IMR-90 (cell line): ENCODE measurements at regions not wholly inside any gene's neighbourhood (a gene's known extent, or its start where the extent isn't known, plus 50 kb on each side); places are given as distances from the start of the nearest gene placed in this dataset.

ENCODE experiments used
- ATAC-seq: fragments of 200-7000 bp; cut with Tn5 transposase; 2 replicates; pipeline ENCODE4 v1.9.1; 2020; ENCODE audit warnings: low read depth, mild to moderate bottlenecking, moderate library complexity
- BruUV-seq: library from RNA; stranded (reverse); fragments of 400-500 nt; replicated peaks from 2 replicates; lab custom pipeline; 2021; lab: Mats Ljungman, UMichigan
- CTCF ChIA-PET: fragments of 300-600 bp; formaldehyde crosslinking; extraction: SDS; loops from one replicate; lab custom pipeline; 2021; ENCODE audit warnings: antibody characterized with exemption; lab: Yijun Ruan, JAX
- POLR2A ChIA-PET: fragments of 300-600 bp; sonication (Branson Sonifier 250); formaldehyde crosslinking; loops from one replicate; lab custom pipeline; 2022; ENCODE audit warnings: antibody characterized with exemption; ENCODE audit not compliant: unreplicated experiment; lab: Charles Lee
- DNase-seq: peaks from one replicate; pipeline ENCODE4 v3.0.0; 2013
- H2AFZ ChIP-seq: replicated peaks from 2 replicates; pipeline ENCODE3; 2013; ENCODE audit warnings: low read length, mild to moderate bottlenecking; ENCODE audit not compliant: poor library complexity
- H2AK5ac ChIP-seq: 2 replicates; pipeline ENCODE4 v1.6.1; 2013; ENCODE audit warnings: low read depth, low read length, inconsistent platforms
- H2AK9ac ChIP-seq: replicated peaks from 2 replicates; pipeline ENCODE3; 2013; ENCODE audit warnings: mild to moderate bottlenecking, low read depth, low read length, moderate library complexity; ENCODE audit not compliant: poor library complexity
- H2BK120ac ChIP-seq: 2 replicates; pipeline ENCODE4 v1.6.1; 2013; ENCODE audit warnings: low read depth, low read length, inconsistent platforms
- H2BK15ac ChIP-seq: 3 replicates; pipeline ENCODE4 v1.6.1; 2013; ENCODE audit warnings: low read depth, low read length, inconsistent platforms
- H2BK20ac ChIP-seq: 2 replicates; pipeline ENCODE4 v1.6.1; 2013; ENCODE audit warnings: low read depth, mild to moderate bottlenecking, inconsistent platforms, low read length, moderate library complexity
- H2BK5ac ChIP-seq: 2 replicates; pipeline ENCODE4 v1.6.1; 2013; ENCODE audit warnings: mild to moderate bottlenecking, low read depth, low read length, inconsistent platforms; ENCODE audit not compliant: poor library complexity, severe bottlenecking
- H3K14ac ChIP-seq: replicated peaks from 2 replicates; pipeline ENCODE4 v1.6.1; 2013; ENCODE audit warnings: low read depth, low read length, inconsistent platforms
- H3K18ac ChIP-seq: 2 replicates; pipeline ENCODE4 v1.6.1; 2013; ENCODE audit warnings: low read depth, low read length, control low read depth
- H3K23ac ChIP-seq: 2 replicates; pipeline ENCODE4 v1.6.1; 2013; ENCODE audit warnings: low read depth, low read length, inconsistent platforms
- H3K27ac ChIP-seq: 2 replicates; pipeline ENCODE4 v1.5.1; 2013; ENCODE audit warnings: mild to moderate bottlenecking, control low read depth, low read length; ENCODE audit not compliant: insufficient read depth
- H3K27me3 ChIP-seq: 2 replicates; pipeline ENCODE4 v1.6.1; 2013; ENCODE audit warnings: low read length; ENCODE audit not compliant: control insufficient read depth, insufficient read depth
- H3K36me3 ChIP-seq: 2 replicates; pipeline ENCODE4 v1.6.1; 2013; ENCODE audit warnings: low read length, mixed read lengths; ENCODE audit not compliant: control insufficient read depth, insufficient read depth
- H3K4ac ChIP-seq: 2 replicates; pipeline ENCODE4 v1.6.1; 2013; ENCODE audit warnings: low read depth, low read length, inconsistent platforms
- H3K4me1 ChIP-seq: 2 replicates; pipeline ENCODE4 v1.6.1; 2013; ENCODE audit warnings: low read length, mixed read lengths; ENCODE audit not compliant: control insufficient read depth, insufficient read depth
- H3K4me2 ChIP-seq: 2 replicates; pipeline ENCODE4 v1.6.1; 2013; ENCODE audit warnings: low read depth, mild to moderate bottlenecking, control low read depth, low read length, moderate library complexity
- H3K4me3 ChIP-seq: 2 replicates; pipeline ENCODE4 v1.5.1; 2013; ENCODE audit warnings: low read depth, mild to moderate bottlenecking, control low read depth, low read length, moderate library complexity; ENCODE audit not compliant: insufficient read depth
- H3K56ac ChIP-seq: 2 replicates; pipeline ENCODE4 v1.6.1; 2013; ENCODE audit warnings: low read length, inconsistent platforms; ENCODE audit not compliant: insufficient read depth; ENCODE audit errors: extremely low read depth
- H3K79me1 ChIP-seq, 2 experiments: 2 replicates each; pipeline ENCODE4 v1.6.1; 2013; ENCODE audit warnings: low read length in 2 of 2, inconsistent platforms in 1 of 2, low read depth in 1 of 2
- H3K9ac ChIP-seq: 2 replicates; pipeline ENCODE4 v1.6.1; 2013; ENCODE audit warnings: low read depth, low read length, control low read depth
- H3K9me1 ChIP-seq: 2 replicates; pipeline ENCODE4 v1.6.1; 2013; ENCODE audit warnings: low read length, inconsistent platforms; ENCODE audit not compliant: insufficient read depth
- H3K9me3 ChIP-seq: 2 replicates; pipeline ENCODE4 v1.6.1; 2013; ENCODE audit warnings: low read length; ENCODE audit not compliant: control insufficient read depth, insufficient read depth
- H4K20me1 ChIP-seq: 2 replicates; pipeline ENCODE4 v1.6.1; 2013; ENCODE audit warnings: low read length, inconsistent platforms; ENCODE audit not compliant: insufficient read depth
- H4K5ac ChIP-seq: 2 replicates; pipeline ENCODE4 v1.6.1; 2013; ENCODE audit warnings: mild to moderate bottlenecking, low read depth, low read length, control low read depth
- H4K8ac ChIP-seq, 2 experiments: 2 replicates each; pipeline ENCODE4 v1.6.1; 2013; ENCODE audit warnings: low read depth in 2 of 2, low read length in 2 of 2, control low read depth in 1 of 2, inconsistent platforms in 1 of 2
- H4K91ac ChIP-seq: 2 replicates; pipeline ENCODE4 v1.6.1; 2013; ENCODE audit warnings: low read depth, low read length, inconsistent platforms; ENCODE audit not compliant: insufficient read depth
- CEBPB ChIP-seq: IDR thresholded peaks from 2 replicates; pipeline ENCODE4 v1.6.1; 2012; ENCODE audit warnings: low read depth, low read length, improper control_type of control experiment
- CHD1 ChIP-seq: IDR thresholded peaks from 2 replicates; pipeline ENCODE4 v1.6.1; 2012; ENCODE audit warnings: low read depth, low read length, improper control_type of control experiment
- FOS ChIP-seq: fragments of 150-350 bp; IDR thresholded peaks from 2 replicates; pipeline ENCODE4 v1.6.1; 2016; ENCODE audit warnings: low read depth, low read length
- MAFK ChIP-seq: IDR thresholded peaks from 2 replicates; pipeline ENCODE4 v1.6.1; 2012; ENCODE audit warnings: low read depth, low read length, improper control_type of control experiment
- MAZ ChIP-seq: IDR thresholded peaks from 2 replicates; pipeline ENCODE4 v1.6.1; 2012; ENCODE audit warnings: low read depth, mild to moderate bottlenecking, low read length, improper control_type of control experiment, moderate library complexity, borderline replicate concordance
- MXI1 ChIP-seq: IDR thresholded peaks from 2 replicates; pipeline ENCODE4 v1.6.1; 2012; ENCODE audit warnings: low read depth, mild to moderate bottlenecking, low read length, moderate library complexity, borderline replicate concordance
- NFE2L2 ChIP-seq: fragments of 150-350 bp; IDR thresholded peaks from 2 replicates; pipeline ENCODE4 v1.6.1; 2016; ENCODE audit warnings: low read depth, mild to moderate bottlenecking, low read length
- POLR2A ChIP-seq: IDR thresholded peaks from 2 replicates; pipeline ENCODE4 v1.6.1; 2012; ENCODE audit warnings: mild to moderate bottlenecking, low read depth, low read length
- RAD21 ChIP-seq: IDR thresholded peaks from 2 replicates; pipeline ENCODE4 v1.6.1; 2012; ENCODE audit warnings: low read length, improper control_type of control experiment
- RCOR1 ChIP-seq: IDR thresholded peaks from 2 replicates; pipeline ENCODE4 v1.6.1; 2012; ENCODE audit warnings: mild to moderate bottlenecking, low read length, improper control_type of control experiment; ENCODE audit not compliant: insufficient replicate concordance
- RFX5 ChIP-seq: IDR thresholded peaks from 2 replicates; pipeline ENCODE4 v1.8.0; 2012; ENCODE audit warnings: low read depth, mild to moderate bottlenecking, low read length, moderate library complexity
- SMC3 ChIP-seq: fragments of 150-350 bp; IDR thresholded peaks from 2 replicates; pipeline ENCODE4 v1.6.1; 2016; ENCODE audit warnings: low read depth, mild to moderate bottlenecking, antibody characterized with exemption, low read length, moderate library complexity
- WGBS, 2 experiments: methylation state at CpG; one replicate each; pipeline versions ENCODE4 v1.1.5 to v1.1.7; 2013; ENCODE audit warnings: missing lambda C conversion rate in 2 of 2; ENCODE audit not compliant: insufficient read length in 1 of 2; ENCODE audit errors: extremely low coverage in 2 of 2; 5-methylcytosine and 5-hydroxymethylcytosine counted together
- dilution Hi-C: fragments of 300-500 bp; cut with HindIII; formaldehyde crosslinking; loops from one replicate; pipeline ENCODE4 v1.14.3; 2018; ENCODE audit warnings: low sequenced_read_pairs; ENCODE audit not compliant: unreplicated experiment
- in situ Hi-C: fragments of 300-500 bp; cut with MboI; formaldehyde crosslinking; loops from 3 replicates; pipeline ENCODE4 v1.14.3; 2019; ENCODE audit warnings: low sequenced_read_pairs, inconsistent platforms, mixed read lengths
- intact Hi-C: fragments of 100-400 bp; cut with micrococcal nuclease; formaldehyde crosslinking; loops from 2 replicates; pipeline ENCODE4 v1.10.0; 2022
- TF ChIP-seq, protein P1 (sequence below): fragments of 150-350 bp; IDR thresholded peaks from 2 replicates; pipeline ENCODE4 v1.6.1; 2017; ENCODE audit warnings: mild to moderate bottlenecking, antibody characterized with exemption, low read length, low read depth
- TF ChIP-seq, protein P2 (sequence below): fragments of 150-350 bp; IDR thresholded peaks from 2 replicates; pipeline ENCODE4 v1.6.1; 2016; ENCODE audit warnings: low read depth, mild to moderate bottlenecking, low read length, moderate library complexity, borderline replicate concordance

DNA sequence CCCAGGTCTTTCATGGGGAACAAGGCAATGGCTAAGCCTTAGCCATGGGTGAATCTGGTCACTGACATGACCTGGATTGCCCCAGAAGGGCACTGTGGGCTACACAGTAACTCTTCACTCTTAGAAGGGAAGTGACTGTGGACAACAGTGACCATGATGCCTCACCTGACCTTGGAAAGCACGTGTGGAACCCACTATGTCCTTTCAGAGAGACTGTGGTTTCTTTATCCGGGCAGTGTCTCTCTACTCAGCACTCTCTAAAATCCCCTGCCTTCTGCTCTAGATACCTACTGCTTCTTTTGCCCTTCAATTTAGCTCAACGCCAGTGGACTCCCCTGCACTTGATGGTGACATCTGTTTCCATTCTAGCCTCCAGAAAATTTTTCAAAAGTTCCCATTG, 66.1 kb upstream of the ANKFN1 start:
- Histone ChIP-seq H4K5ac (no peak overlapping the region), H2AFZ (no peak overlapping the region), H3K79me1 (no peaks in the 10 kb centered on the region), H3K4ac (no peak overlapping the region), H4K8ac (no peak overlapping the region), H3K56ac (no peak overlapping the region), H3K18ac (no peak overlapping the region), H2BK5ac (no peak overlapping the region), H4K91ac (no peak overlapping the region), H2BK120ac (no peak overlapping the region), H2AK5ac (no peak overlapping the region), H3K27me3 (no peaks in the 10 kb centered on the region; the same call in 1 of the 2 replicates), H2BK20ac (no peak overlapping the region), H3K4me3 (no peak overlapping the region), H3K36me3 (no peaks in the 10 kb centered on the region), H3K14ac (no peak overlapping the region), H3K4me1 (no peaks in the 10 kb centered on the region), H2AK9ac (no peak overlapping the region), H3K9me1 (no peaks in the 10 kb centered on the region), H3K9ac (no peak overlapping the region), H4K20me1 (no peaks in the 10 kb centered on the region), H3K9me3 (no peaks in the 10 kb centered on the region; the same call in 1 of the 2 replicates), H2BK15ac (no peak overlapping the region), H3K4me2 (no peak overlapping the region), H3K27ac (no peak overlapping the region), H3K23ac (no peak overlapping the region)
- no peak for ATAC-seq
- dilution Hi-C loops: no loop called here
- 15% methylated on average over 3 of the region's 3 CpGs; no CpG with 5 or more reads in 1 of the 2 experiments for WGBS, 2 experiments
- intact Hi-C loops: no loop called here
- POLR2A ChIA-PET: no interaction called here
- in situ Hi-C loops: no loop called here
- TF ChIP-seq RAD21 (no peak), RFX5 (no peak), POLR2A (no peak), CEBPB (no peak), SMC3 (no peak), CHD1 (no peak), RCOR1 (no peak), MXI1 (no peak), MAZ (no peak), NFE2L2 (no peak), FOS (no peak), MAFK (no peak)
- TF ChIP-seq, protein P1, sequence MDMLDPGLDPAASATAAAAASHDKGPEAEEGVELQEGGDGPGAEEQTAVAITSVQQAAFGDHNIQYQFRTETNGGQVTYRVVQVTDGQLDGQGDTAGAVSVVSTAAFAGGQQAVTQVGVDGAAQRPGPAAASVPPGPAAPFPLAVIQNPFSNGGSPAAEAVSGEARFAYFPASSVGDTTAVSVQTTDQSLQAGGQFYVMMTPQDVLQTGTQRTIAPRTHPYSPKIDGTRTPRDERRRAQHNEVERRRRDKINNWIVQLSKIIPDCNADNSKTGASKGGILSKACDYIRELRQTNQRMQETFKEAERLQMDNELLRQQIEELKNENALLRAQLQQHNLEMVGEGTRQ: no peak
- TF ChIP-seq, protein P2, sequence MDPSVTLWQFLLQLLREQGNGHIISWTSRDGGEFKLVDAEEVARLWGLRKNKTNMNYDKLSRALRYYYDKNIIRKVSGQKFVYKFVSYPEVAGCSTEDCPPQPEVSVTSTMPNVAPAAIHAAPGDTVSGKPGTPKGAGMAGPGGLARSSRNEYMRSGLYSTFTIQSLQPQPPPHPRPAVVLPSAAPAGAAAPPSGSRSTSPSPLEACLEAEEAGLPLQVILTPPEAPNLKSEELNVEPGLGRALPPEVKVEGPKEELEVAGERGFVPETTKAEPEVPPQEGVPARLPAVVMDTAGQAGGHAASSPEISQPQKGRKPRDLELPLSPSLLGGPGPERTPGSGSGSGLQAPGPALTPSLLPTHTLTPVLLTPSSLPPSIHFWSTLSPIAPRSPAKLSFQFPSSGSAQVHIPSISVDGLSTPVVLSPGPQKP: no peak
- DNase-seq: no peak
- CTCF ChIA-PET: no interaction called here
- no TSS peak for BruUV-seq
